ENCODE measurements at regions not wholly inside any gene's neighbourhood (a gene's known extent, or its start where the extent isn't known, plus 50 kb on each side); places are given as distances from the start of the nearest gene placed in this dataset.

DNA sequence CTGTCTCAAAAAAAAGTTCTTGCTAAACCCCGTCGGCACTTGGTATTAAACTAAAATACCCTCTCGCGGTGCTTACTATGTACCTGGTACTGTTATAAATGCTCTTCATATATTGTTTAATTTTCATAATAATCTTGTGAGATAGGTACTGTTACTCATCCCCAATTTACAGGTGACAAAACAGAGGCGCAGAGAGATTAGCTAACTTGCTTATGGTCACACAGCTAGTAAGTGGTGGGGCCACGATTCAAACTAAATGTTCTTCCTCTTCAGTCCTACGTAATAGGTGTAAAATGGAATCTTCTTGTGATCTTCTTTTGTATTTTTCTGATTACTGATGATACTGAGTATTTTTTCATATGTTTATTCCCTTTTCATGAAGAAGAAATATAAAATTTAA is 51.3 kb downstream of the TET3 start:
- no peak for ATAC-seq
- no peak for DNase-seq (ENCODE audit: low spot score)

DNA sequence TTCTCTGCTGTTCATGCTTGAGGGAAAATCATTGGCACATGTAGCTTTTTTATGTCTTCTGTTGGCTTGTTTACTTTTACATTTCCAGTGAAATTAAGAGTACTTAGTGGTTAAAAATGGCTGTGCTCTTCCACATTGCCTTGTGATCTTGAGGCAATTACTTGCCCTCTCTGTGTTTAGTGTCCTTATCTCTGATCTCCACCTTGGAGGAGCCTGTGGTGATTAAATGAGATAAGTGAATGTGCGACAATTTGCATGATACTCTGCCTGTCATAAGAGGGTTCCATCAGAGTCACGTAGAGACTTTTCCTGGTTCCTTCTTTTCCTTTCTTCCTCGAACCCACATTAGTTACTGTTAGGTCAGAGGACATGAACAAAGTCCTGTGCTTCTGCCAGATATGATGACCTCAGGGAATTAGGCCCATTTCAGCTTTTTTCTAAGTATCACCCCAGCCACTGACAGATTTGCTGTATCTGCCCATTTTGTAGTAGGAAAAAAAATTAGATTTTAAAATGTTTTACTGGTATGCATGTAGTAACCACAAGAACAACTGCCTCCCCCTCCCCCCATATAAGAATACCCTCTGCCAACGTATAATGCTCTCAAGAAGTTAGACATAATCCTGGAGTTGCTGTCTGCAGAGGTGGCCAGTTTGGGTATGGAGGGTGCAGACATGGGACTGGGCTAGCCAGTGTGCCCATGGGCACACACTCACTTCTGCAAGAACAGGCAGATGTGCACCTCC is 51.9 kb downstream of the TET3 start:
- ATAC-seq (no peak), DNase-seq (ENCODE audit: low spot score) (no peak)

DNA sequence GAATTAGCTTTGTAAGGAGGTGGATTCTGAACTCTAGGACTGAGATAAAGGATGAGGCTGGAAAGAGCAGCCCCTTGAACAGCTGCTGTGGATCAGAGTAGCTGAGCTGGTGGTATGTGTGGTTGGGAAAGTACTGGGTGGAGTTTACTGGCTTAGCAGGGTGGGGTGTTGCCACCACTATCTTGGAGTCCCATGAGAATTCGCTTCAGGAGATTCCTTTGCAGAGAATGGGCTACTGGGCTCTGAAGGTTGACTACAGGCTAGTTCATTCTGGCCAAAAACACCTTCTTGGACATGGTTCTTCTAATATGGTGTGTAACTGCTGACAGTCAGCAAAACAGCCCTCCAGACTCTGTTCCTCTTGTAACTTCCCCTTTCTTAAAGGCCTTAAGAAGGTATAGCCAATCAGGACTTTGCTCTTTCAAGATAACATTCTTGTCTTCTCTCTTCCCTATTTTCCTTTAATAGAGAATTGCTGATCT is 52.7 kb downstream of the TET3 start:
- ATAC-seq: peak; percentile 45
- no peak for DNase-seq (ENCODE audit: low spot score)

DNA sequence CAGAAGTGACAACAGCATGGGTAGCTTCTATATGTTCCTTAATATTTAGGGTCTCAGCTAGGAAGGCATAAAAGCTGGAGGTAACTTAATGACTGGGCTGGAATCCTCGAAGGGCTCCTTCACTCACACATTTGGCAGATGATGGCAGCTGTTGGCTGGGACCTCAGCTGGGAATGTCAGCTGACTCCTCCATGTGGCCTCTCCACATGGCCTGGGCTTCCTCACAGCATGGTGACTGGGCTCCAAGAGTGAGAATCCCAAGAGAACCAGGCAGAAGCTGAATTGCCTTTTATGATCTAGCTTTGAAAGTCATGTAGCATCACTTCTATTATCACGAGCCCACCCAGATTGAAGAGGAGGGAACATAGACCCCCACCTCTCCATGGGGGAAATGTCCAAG is 54.9 kb downstream of the TET3 start:
- no peak for DNase-seq (ENCODE audit: low spot score)
- no peak for ATAC-seq

DNA sequence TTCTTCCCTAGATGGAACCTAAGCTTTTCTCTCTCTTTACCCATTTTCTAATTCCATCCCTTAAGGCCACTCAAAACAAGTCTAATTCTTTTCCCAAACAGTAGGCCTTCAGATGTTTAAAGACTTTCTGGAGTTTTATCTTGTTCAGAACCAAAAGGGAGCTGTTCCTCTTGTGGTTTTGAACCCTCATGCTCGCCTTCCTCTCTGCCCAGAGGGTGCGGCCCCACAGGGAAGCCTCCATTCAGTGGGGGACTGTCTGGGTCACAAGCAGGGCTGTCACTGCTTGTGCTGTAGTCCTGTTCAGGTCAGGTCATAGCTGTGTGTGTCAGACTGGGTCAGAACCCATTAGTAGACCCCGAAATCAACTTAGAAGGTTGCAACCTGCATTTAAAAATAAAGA is 56.5 kb downstream of the TET3 start:
- ATAC-seq (no peak), DNase-seq (ENCODE audit: low spot score) (no peak)

DNA sequence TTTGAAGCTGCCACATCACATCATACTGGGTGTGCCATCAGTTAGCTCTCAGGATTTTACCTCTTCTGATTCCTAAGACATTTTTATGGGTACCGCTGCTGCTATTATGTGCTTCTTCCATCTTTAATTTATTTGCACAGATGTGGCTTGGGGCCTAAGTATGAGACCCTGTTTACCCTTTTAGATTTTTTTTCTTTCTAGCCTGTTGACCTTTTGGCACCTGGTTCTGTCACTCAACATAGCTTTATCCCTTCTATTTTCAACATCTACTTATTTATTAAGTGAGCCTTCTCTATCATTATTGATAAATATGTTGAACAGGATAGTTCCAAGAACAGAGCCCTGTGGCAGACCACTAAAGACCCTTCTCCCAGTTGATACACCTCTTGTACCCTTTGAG is 57.0 kb downstream of the TET3 start:
- no peak for ATAC-seq
- no peak for DNase-seq (ENCODE audit: low spot score)

DNA sequence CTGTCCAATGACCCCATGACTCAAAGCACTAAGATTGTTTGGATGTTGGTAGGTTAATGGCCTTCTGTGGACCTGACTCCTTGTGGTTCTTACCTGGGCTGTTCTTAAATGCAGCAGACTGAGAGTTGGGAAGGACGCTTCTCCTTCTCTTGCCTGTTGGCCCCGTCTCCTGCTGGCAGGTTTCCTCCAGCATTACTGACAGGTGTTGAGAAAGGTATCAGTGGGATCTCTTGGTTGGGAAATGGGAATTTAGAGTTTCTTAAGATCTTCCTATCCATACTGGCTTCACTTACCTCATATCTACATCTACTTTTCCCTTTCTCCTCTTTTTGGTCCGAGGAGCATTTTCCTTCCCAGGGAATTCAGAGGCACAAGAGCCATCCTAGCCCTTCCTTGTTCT is 57.9 kb downstream of the TET3 start:
- DNase-seq (ENCODE audit: low spot score): no peak
- no peak for ATAC-seq

DNA sequence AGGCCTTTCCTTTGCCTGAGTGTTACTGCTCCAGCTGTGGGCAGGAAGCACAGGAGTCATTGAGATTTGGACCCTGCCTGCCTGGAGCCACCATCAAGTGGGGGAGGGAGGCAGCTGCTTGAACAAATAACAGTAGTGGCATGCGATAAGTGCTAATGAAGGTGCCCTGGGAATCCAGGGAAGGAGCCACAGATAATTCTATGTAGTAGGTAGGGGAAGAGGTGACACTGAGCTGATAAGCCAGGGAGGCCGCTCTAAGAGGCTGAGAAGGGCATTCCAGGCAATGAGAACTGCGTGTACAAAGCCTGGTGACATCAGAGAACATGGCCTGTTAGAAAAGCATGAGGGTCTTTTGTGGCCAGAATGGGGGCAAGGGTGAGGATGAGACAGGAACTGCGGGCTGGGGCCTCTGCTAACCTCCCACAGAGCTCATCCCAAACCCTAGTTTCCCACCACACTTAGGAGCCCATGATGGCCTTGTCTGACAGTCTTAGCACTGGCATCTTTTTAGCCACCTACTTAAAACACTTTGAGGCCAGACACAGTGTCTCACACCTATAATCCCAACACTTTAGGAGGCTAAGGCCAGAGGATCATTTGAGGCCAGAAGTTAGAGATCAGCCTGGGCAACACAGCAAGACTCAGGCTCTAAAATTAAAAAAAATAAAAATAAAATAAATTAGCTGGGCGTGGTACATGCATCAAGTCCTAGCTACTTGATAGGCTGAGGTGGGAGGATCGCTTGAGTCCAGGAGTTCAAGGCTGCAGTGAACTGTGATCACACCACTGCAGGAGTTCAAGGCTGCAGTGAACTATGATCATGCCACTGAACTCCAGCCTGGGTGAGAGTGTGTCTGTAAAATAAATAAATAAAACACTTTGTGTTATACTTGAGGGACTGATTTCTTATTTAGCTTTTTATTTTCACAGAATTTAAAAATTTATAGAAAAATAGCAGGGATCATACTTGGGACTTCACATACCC is 58.9 kb downstream of the TET3 start:
- DNase-seq (ENCODE audit: low spot score) (no peak), ATAC-seq (peak; percentile 47)

DNA sequence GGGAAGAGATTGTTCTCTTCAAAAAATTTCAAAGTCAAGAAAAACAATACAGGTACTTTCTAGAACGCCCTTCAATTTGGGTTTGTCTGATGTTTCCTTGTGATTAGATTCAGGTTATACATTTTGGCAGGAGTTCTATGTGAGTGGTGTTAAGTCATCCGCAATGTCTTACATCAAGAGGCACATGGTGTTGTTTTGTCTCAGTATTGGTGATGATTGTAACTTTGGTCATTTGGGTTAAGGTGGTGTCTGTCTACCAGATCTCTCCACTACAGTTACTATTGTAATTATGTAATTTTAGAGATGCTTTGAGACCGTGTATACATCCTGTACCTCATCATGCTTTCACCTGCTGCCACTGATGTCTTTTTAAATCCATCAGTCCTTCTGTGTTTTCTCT is 60.3 kb downstream of the TET3 start:
- ATAC-seq: no peak
- DNase-seq (ENCODE audit: low spot score): no peak

DNA sequence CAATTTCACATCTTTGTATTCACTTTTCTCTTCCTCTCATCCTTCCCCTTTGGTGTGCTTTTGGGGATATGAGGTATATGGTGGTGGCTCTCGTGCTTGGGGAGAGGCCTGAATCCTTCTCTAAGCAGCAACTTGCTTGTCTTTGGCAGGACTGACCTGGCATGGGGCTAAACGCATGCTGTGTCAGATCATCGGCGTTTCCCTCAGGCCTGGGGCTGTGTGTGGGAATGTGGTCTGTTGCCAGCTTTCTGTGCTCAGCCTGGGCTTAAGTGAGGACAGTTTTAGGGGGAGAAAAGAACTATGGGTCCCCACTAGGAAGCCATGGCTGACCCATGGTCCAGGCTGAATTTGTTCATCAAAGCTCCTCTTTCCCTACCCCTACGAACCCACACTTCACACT is 60.7 kb downstream of the TET3 start:
- DNase-seq (ENCODE audit: low spot score): no peak
- no peak for ATAC-seq

DNA sequence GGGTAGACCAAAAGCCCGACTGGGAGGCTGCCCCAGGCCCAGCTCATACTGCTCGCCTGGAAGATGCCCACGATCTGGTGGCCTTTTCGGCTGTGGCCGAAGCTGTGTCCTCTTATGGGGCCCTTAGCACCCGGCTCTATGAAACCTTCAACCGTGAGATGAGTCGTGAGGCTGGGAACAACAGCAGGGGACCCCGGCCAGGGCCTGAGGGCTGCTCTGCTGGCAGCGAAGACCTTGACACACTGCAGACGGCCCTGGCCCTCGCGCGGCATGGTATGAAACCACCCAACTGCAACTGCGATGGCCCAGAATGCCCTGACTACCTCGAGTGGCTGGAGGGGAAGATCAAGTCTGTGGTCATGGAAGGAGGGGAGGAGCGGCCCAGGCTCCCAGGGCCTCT is 61.7 kb downstream of the TET3 start:
- no peak for DNase-seq (ENCODE audit: low spot score)
- ATAC-seq: no peak

DNA sequence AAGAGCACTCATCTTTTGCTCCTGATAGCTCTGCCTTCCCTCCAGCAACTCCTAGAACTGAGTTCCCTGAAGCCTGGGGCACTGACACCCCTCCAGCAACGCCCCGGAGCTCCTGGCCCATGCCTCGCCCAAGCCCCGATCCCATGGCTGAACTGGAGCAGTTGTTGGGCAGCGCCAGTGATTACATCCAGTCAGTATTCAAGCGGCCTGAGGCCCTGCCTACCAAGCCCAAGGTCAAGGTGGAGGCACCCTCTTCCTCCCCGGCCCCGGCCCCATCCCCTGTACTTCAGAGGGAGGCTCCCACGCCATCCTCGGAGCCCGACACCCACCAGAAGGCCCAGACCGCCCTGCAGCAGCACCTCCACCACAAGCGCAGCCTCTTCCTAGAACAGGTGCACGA is 62.4 kb downstream of the TET3 start:
- ATAC-seq: no peak
- no peak for DNase-seq (ENCODE audit: low spot score)

DNA sequence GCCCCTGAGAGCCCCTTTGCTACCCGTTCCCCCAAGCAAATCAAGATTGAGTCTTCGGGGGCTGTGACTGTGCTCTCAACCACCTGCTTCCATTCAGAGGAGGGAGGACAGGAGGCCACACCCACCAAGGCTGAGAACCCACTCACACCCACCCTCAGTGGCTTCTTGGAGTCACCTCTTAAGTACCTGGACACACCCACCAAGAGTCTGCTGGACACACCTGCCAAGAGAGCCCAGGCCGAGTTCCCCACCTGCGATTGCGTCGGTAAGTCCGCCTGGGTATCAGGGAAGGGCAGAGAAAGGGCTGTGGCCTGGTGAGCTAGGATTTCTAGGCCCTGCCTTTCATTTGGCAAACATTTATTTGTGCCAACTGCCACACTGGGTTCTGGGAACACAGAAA is 63.4 kb downstream of the TET3 start:
- DNase-seq (ENCODE audit: low spot score) (no peak), ATAC-seq (no peak)

DNA sequence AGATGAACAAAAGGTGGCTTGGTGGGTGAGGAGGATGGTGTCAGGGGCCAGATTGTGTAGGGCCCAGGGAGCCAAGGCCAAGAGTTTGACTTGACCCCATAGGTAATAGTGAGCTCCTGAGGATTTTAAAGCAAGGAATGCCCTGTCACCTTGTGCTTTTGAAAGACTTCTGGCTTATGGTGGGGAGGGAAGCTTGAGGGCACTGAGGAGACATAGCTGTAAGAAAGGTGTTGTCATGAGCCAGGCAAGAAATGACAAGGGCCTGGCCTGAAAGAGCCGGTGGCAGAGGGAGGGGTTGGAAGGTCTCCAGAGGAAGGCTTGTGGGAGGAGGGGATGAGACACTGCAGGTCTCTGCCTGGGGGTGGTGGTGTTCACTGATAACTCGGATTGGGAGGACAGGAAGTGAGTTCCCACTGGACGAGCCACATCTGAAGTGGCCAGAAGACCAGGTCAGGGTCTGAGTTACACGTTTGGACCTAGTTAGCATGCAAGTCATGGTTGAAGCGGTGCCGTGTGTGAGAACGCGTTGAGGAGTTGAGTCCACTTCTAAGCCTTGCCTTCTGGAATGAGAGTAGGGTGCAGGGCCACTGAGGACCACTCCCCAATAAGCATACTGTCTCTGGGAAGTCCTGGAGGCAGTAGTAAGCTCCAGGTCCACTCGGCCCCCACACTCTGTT is 64.3 kb downstream of the TET3 start:
- ATAC-seq (no peak), DNase-seq (ENCODE audit: low spot score) (no peak)

DNA sequence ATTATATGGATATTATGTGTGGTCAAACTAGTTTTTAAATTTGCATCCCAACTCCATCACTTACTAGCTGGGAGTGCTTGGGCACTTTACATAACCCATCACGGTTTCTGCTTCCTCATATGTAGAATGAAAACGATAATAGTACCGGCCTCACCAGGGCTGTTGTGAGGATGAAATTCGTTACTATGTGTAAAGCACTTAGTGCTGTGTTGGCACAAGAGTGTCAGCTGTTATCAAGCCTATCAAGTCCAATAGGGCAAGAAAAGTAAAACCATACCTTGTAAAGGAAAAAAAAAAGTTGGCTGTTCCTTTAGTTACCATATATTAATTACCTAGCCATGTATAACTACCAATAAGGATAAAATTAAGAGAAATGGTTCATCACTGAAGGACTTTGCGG is 65.4 kb downstream of the TET3 start:
- DNase-seq (ENCODE audit: low spot score) (no peak), ATAC-seq (no peak)

DNA sequence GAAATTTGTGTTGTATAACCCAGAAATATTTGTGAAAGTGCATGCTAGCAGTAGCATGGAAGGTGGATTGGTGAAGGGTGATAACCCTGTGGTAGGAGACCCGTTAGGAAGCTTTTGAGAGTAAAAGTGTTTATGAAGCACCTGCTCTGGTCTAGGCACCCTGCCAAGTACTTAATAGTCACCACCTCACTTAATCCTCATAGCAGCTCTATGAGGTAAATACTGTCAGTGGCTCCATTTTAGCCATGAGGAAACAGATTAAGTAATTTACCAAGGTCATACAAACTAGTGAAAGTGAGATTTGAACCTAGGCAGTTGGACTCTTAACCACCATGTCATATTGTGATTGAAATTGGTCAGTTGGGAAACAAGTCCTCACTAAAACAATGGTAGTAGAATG is 66.8 kb downstream of the TET3 start:
- no peak for ATAC-seq
- no peak for DNase-seq (ENCODE audit: low spot score)

DNA sequence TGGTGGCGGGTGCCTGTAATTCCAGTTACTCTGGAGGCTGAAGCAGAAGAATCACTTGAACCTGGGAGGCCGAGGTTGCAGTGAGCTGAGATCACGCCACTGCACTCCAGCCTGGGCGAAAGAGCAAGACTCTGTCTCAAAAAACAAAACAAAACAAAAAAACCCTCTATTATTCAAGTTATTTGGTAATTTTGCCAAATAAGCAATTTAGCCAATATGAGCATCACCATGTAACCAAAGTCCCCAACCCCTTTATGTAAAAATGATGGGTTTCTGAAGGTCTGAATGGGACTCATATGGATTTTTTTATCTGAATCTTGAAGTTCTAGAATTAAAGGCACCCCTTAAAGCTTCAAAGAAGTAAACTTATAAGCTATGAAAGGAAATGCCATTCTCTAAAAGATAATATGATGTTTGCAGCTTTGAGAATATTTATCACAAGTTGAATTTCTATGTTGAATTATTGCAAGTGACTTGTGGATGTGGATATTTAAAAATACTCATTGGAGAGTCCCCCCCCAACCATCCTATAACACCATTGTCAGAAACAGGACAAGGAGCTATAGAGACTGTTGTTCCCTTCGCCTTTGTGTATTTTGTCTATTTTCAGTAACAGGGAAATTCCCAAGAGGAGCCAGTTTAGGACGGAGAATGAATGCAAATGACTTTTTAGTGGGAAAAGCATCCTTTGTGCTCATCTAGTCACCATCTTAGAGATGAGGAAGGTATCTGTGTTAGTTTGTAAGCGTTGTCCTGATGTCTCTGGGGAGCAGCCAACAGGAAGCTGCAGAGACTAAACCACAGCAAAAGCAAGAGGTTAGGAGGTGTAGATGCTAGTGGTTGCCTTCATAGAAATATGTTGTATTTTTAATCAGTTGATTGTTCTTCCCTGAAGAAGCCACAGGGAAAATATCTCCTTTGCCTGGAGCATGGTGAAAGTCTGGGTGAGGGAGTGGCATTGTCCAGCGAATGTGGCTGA is 68.3 kb downstream of the TET3 start:
- ATAC-seq (no peak), DNase-seq (ENCODE audit: low spot score) (no peak)

DNA sequence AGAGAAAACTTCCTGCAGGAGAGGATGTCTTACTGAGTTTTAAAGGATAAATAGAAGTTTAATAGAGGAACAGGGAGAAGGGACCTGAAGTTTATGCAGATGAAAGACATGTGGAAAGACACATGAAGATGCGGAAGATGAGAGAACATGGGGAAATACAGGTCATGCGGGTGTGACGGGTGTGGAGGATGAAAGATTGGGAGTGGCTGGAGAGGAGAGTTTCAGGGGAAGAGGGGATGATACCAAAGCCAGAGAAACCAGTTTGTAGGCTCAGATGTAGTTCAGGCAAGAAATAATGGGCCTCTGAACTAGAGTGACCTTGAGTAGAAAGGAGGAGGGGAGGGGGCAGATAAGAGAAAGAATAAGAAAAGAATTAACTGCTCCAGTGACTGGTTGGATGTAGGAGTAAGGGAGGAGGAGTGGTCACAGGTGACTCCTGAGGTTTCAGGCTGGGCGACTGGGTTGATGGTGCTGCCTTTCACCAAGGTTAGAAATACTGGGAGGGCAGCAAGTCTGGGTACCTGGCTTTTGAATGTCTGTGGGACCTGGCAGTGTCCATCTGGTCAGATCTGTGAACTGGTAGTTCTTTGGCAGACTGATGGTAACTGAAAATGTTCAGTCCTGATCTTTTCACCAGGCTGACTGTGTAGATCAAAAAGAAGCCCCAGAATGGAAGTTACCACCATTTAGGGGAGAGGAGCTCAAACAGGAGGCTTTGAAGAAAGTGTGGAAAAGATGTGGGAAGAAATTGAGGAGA is 69.4 kb downstream of the TET3 start:
- ATAC-seq (no peak), DNase-seq (ENCODE audit: low spot score) (no peak)

DNA sequence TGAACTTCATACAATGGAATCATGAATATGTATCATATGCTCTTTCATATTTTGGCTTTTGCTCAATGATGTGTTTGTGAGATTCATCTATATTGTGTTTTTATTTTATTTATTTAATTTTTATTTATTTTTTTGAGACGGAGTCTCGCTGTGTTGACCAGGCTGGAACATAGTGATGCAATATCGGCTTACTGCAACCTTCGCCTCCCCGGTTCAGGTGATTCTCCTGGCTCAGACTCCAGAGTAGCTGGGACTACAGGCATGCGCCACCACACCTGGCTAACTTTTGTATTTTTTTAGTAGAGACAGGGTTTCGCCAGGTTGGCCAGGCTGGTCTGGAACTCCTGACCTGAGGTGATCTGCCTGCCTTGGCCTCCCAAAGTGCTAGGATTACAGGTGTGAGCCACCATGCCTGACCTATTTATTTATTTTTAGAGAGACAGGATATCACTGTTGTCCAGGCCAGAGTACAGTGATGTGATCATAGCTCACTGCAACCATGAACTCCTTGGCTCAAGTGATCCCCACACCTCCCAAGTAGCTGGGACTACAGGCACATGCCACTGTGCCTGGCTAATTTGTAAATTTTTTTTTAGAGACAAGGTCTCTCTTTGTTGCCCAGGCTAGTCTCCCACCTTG is 74.5 kb downstream of the TET3 start:
- DNase-seq (ENCODE audit: low spot score) (no peak), ATAC-seq (peak; percentile 75)
